ENCODE measurements at regions not wholly inside any gene's neighbourhood (a gene's known extent, or its start where the extent isn't known, plus 50 kb on each side); places are given as distances from the start of the nearest gene placed in this dataset.
A peak's percentile ranks its signal among the peaks of the same experiment; 100 is the strongest.
"Not testable (repeated sequence)": the region's sequence is repeated elsewhere in the genome, so short reads cannot be mapped to it uniquely, and the experiment has no call there.

DNA sequence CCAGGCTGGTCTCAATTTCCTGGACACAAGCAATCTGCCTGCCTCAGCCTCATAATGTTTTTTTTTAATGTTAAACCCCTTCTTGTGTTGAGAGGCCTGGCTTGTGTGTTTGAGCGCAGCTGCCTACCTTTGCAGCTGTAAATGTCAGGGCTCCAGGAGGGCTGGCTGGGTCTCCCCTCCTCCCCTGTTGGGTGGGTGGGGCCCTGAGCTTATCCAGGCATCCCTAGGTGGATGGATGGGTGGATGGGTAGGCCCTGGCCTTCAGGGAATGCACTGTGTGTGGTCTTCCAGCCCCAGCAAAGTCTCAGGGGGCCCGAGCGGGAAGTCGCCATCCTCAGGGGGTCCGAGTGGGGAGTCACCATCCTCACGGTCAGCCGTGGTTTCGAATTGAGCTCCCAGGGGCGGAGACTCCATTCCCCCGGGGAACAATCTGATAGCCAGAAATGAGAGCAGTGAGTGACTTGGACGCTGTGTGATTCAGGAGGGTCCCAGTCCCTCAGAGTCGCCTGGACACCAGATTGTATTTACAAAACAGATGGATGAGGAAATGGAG lies 279.4 kb upstream of the PLGLB2 start:
- H3K36me3 ChIP-seq; H3K4me1 ChIP-seq (ENCODE audit: low read depth); DNase-seq (ENCODE audit: low read depth in 1 of 2, low spot score in 1 of 2): not testable (repeated sequence)

DNA sequence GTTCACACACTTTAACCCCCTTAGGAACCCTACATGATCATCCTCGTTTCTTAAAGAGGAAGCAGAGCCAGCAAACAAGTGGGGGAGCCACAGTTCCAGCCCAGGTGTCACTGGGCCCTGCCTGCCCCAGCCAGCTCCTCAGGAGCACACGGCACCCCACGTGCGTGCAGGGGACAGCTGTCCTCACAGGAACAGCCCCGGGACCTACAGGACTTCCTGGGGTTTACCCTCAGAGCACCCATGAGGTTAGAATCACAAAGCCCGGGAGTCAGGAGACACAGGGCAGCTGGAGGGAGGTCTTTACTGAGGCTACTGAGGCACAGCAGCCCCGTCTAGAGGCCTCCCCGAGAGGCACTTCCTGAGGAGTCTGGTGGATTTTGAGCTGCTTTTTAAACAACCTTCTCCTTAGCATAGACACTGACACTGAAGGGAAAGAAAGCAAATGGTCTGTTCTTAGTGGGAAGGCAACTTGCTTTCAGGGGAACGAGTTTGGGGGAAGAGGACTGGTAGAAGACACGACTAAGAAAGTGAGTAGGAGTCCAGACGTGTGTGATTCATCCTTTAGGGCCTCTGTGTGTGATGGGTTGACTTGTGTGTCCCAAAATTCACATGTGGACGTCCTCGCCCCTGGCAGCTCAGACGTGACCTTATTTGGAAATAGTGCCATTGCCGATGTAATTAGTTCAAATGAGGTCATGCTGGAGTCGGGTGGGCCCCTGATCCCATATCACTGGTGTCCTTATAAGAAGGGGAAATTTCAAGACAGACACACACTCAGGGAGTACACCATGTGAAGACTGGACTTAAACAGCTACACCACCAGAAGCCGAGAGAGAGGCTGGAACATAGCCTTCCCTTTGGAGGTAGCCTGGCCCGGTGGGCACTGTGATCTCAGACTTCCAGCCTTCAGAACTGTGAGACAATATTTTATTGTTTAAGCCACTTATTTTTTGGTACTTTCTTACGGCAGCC lies 278.4 kb upstream of the PLGLB2 start:
- DNase-seq (ENCODE audit: low read depth in 1 of 2, low spot score in 1 of 2): peak in 1 of 2 donors; percentile 51
- not testable (repeated sequence) for H3K4me1 ChIP-seq (ENCODE audit: low read depth); H3K27ac ChIP-seq; H3K9me3 ChIP-seq (ENCODE audit: low read depth); H3K27me3 ChIP-seq; H3K4me3 ChIP-seq; H3K36me3 ChIP-seq

More for the DNA sequence above, 279.4 kb upstream of the PLGLB2 start:
- not testable (repeated sequence) for H3K27ac ChIP-seq; H3K9me3 ChIP-seq (ENCODE audit: low read depth); H3K27me3 ChIP-seq; H3K4me3 ChIP-seq

DNA sequence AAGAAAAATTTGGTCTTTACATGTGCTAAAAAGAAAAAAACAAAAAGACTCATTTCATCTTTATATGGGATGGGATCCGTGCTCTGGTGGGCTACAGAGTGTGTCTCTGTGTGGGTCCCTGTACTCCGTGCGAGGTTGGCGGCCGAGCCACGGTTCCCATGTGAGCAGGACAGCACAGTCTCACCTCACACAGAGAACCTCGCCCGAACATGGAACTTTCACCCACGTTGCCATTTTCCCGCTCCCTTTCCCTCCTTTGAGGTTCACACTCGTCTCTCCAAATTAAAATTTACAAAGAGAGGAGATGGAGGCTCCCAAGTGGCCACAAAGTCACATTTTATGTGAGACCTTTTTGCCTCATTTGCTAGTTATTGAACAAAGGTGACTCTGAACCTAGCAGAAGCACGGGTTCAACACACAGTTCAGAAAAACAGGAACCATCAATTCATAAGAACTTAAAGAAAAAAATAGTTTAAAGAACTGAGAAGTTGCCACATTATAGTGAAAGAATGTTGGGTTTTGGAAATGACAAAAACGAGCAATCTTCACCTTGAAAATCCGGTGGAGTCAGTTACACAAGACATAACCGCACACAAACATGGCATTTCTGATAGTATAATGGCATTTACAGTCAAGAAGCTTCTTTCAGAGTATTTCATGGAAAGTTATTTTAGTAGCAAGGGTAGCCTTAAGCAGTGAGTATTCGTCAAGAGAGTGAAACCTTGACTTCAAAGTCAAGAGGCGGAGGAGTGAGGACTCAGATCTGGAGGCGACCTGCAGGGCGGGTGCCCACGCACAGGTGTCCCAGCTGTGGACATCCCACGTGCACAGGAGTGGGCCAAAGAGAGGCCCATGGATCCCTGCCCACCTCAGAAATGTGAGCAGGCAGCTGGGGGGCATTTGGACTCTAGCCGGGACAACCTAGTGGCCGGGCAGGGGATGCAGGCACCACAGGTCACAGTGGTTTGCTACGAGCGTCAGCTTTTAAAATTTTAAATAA lies 277.2 kb upstream of the PLGLB2 start:
- not testable (repeated sequence) for H3K36me3 ChIP-seq

DNA sequence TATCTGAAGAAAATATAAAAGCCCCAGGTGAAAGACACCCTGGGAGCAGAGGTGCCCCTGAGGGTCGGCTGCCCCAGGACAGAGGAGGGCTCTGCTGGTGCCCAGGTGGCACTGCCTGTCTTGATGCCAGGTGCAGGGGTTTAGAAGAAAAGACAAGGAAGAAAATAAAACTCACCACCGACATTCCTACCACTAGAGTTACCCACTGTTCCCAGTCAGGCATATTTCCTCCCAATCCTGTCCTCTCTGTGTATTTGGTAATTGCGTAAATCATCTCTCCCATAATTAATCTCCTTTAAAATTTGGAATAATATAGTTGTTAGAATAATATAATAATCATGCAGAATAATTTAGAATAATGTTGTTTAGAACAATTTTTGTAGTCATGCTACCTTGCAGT lies 276.4 kb upstream of the PLGLB2 start:
- not testable (repeated sequence) for H3K27me3 ChIP-seq; H3K9me3 ChIP-seq (ENCODE audit: low read depth); DNase-seq (ENCODE audit: low read depth in 1 of 2, low spot score in 1 of 2); H3K36me3 ChIP-seq; H3K27ac ChIP-seq; H3K4me3 ChIP-seq; H3K4me1 ChIP-seq (ENCODE audit: low read depth)
- TF ChIP-seq, protein P1, sequence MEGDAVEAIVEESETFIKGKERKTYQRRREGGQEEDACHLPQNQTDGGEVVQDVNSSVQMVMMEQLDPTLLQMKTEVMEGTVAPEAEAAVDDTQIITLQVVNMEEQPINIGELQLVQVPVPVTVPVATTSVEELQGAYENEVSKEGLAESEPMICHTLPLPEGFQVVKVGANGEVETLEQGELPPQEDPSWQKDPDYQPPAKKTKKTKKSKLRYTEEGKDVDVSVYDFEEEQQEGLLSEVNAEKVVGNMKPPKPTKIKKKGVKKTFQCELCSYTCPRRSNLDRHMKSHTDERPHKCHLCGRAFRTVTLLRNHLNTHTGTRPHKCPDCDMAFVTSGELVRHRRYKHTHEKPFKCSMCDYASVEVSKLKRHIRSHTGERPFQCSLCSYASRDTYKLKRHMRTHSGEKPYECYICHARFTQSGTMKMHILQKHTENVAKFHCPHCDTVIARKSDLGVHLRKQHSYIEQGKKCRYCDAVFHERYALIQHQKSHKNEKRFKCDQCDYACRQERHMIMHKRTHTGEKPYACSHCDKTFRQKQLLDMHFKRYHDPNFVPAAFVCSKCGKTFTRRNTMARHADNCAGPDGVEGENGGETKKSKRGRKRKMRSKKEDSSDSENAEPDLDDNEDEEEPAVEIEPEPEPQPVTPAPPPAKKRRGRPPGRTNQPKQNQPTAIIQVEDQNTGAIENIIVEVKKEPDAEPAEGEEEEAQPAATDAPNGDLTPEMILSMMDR (IDR thresholded peaks at IDR 0.05; ENCODE audit: low read depth, low read length): peak; percentile 14

More for the DNA sequence above, 277.2 kb upstream of the PLGLB2 start:
- H3K4me1 ChIP-seq (ENCODE audit: low read depth); H3K27ac ChIP-seq; H3K9me3 ChIP-seq (ENCODE audit: low read depth); H3K4me3 ChIP-seq; DNase-seq (ENCODE audit: low read depth in 1 of 2, low spot score in 1 of 2); H3K27me3 ChIP-seq: not testable (repeated sequence)

DNA sequence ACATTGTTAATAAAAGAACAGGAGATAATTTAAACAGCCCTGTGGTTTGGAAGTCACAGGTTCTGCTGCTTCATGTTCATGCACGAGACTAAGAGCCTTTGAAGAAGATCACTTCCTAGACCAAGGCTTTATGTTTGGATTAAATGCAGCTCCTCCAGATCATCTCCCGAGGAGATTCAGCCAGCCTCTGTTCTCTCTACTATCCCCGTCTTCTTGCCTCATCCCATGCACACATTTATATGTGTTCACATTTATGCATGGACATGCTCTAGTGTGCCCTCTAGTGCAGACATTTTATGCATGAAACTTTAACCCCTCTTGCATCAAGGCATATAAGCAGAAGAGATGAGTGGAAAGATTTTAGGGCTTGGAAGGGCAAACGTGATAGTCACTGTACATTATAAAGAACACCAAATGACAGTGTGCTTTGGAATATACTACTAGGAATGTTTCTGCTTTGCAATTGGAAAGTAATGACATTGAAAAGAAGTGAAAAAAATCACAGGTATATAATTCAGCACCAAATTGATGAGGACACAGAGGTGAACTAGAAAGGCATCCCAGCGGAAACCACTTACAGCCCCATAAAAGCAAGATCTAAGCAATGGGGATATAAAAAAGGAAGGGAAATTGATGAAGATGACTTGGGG lies 271.5 kb upstream of the PLGLB2 start:
- H3K27me3 ChIP-seq; H3K4me1 ChIP-seq (ENCODE audit: low read depth); H3K27ac ChIP-seq; H3K9me3 ChIP-seq (ENCODE audit: low read depth); H3K4me3 ChIP-seq; H3K36me3 ChIP-seq: not testable (repeated sequence)
- peak in 1 of 2 donors; percentile 31 for DNase-seq (ENCODE audit: low read depth in 1 of 2, low spot score in 1 of 2)
- TF ChIP-seq, protein P1 (IDR thresholded peaks at IDR 0.05; ENCODE audit: low read depth, low read length): peak; percentile 12

DNA sequence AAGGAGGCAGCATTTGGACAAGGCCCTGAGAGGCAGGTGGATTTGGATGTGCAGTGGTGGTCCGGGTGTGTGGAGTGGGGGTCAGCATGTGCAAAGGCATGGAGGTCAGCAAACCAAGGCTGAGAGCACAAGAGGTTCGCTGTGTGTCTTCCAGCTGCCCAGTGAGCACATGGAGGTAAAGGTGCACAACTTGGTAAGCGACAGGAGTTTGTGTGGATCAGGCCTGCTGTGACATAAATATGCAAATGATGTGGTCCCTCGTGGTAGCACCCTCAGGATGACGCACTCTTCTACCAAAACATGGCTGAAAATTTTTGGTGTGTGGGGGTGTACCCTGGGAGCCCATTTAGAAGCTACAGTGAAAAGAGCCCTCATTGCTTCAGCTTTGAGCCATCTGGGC lies 271.0 kb upstream of the PLGLB2 start:
- H3K9me3 ChIP-seq (ENCODE audit: low read depth); H3K27me3 ChIP-seq; H3K27ac ChIP-seq; H3K4me3 ChIP-seq; DNase-seq (ENCODE audit: low read depth in 1 of 2, low spot score in 1 of 2); H3K36me3 ChIP-seq; H3K4me1 ChIP-seq (ENCODE audit: low read depth): not testable (repeated sequence)

DNA sequence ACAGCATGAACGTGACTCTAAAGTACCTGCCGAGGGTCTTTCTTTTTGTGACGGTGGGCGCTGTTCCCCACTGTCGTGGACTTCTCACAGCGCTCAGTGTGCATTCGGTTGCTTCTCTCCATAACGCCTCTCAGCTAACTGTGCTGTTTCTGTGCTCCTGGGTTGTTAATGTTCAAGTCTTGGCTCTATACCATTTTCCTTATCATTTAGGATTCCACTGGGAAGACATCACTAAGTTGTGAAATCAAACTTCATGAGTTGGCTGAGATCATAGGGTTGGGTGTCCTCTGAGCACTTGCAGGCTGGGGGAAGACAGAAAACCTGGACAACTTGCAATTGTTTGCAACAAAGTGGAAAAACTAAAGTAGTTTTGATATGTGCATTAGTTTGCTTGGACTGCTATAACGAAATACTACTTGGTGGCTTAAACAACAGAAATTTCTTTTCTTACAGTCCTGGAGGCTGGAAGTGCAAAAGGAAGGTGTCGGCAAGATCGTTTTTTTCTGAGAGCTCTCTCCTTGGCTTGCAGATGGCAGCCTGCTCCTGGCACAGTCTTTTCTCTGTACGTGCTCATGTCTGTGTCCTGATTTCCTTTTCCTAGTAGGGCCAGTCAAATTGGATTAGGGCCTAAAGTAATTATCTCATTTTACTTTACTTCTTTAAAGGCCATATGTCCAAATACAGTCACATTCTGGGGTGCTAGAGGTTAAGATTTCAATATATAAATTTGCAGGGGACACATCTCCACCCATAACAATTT lies 270.0 kb upstream of the PLGLB2 start:
- H3K9me3 ChIP-seq (ENCODE audit: low read depth); H3K4me1 ChIP-seq (ENCODE audit: low read depth); H3K4me3 ChIP-seq; H3K27me3 ChIP-seq; H3K27ac ChIP-seq; H3K36me3 ChIP-seq: not testable (repeated sequence)
- DNase-seq (ENCODE audit: low read depth in 1 of 2, low spot score in 1 of 2): peak in 1 of 2 donors; percentile 73

DNA sequence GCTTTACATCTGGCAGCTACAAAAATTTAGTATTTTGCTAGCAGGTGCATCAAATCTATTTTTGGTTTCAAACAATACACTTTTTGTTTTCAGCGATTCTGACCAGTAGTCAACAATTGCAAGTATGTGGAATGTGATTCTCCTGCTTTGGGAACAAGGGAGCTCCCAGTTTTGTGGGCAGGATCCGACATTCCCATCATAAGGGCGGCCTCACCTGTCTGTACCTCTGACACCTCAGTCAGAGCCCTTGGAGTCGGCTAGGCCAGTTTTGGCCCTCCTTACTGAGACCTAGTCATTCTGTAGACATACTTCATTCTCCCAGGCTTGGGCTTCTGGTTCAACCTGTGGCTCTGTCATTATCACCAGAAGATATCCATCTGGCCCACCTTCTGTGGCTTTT lies 269.0 kb upstream of the PLGLB2 start:
- not testable (repeated sequence) for H3K4me1 ChIP-seq (ENCODE audit: low read depth); DNase-seq (ENCODE audit: low read depth in 1 of 2, low spot score in 1 of 2); H3K27me3 ChIP-seq; H3K4me3 ChIP-seq; H3K9me3 ChIP-seq (ENCODE audit: low read depth); H3K27ac ChIP-seq; H3K36me3 ChIP-seq

DNA sequence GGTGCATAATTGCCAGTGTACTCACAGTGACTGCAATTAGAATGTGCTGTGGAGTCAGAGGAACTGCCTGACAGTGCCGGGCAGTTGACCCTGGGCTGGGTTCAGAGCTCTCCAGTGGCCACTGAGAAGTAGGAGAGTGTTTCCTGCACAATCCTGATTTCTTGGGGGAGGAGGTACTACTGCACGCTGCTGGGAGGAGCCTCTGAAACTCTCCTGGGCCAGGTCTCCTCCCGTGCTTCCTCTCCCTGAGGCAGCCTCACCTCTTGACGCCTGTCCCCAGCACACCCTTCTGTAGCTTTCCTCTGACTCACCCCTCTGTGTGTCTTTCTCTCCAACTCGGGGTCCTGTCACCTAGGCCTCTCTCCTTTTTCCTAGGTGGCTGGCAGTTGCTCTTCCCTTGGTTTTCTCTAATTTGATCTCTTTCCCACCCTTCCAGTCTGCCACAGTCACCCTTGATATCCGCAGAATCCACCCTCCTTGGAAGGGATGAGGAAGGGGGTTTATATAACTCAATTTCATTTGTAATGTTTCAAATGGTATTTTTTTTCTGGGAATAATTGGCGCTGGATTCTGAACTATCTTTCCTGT lies 264.7 kb upstream of the PLGLB2 start:
- not testable (repeated sequence) for H3K27me3 ChIP-seq; H3K4me3 ChIP-seq; H3K4me1 ChIP-seq (ENCODE audit: low read depth); DNase-seq (ENCODE audit: low read depth in 1 of 2, low spot score in 1 of 2); H3K27ac ChIP-seq; H3K36me3 ChIP-seq; H3K9me3 ChIP-seq (ENCODE audit: low read depth)

DNA sequence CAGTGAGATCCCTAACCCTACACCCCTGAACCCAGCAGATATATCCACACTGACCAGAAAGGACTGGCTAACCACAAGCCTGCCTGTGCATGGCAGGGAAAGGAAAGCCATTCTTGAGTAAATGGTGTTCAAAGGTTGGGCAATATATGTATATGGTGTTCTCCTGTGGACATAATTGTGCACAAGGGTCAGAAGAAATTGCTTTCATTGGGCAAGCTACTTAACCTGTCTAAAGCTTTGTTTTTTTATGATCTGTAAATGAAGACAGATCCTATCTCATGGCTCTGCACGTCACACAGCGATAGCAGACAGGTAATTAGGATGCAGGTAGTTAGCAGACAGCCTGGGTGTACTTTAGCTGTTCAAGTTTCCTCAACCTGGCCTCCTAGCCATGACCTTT lies 263.5 kb upstream of the PLGLB2 start:
- H3K27me3 ChIP-seq; H3K4me3 ChIP-seq; H3K9me3 ChIP-seq (ENCODE audit: low read depth); H3K4me1 ChIP-seq (ENCODE audit: low read depth); H3K27ac ChIP-seq; DNase-seq (ENCODE audit: low read depth in 1 of 2, low spot score in 1 of 2); H3K36me3 ChIP-seq: not testable (repeated sequence)
